HepG2 (cell line): ENCODE measurements at regions not wholly inside any gene's neighbourhood (a gene's known extent, or its start where the extent isn't known, plus 50 kb on each side); places are given as distances from the start of the nearest gene placed in this dataset.

Experiments used
- ATAC-seq: fragments of 200-7000 bp; cut with Tn5 transposase; 3 replicates; pipeline ENCODE4 v1.9.1; 2020; ENCODE audit warnings: mild to moderate bottlenecking, moderate library complexity
- BruUV-seq: library from RNA; stranded (reverse); fragments of 400-500 nt; replicated peaks from 2 replicates; lab custom pipeline; 2021; lab: Mats Ljungman, UMichigan
- CTCF ChIA-PET: fragments of 300-600 bp; formaldehyde crosslinking; extraction: SDS; loops from one replicate; lab custom pipeline; 2021; ENCODE audit warnings: low total read pairs, inconsistent platforms, low intra/inter-chr PET ratio; lab: Yijun Ruan, JAX
- POLR2A ChIA-PET: fragments of 350-600 bp; sonication (Branson Sonifier 250); formaldehyde crosslinking; loops from one replicate; lab custom pipeline; 2020; ENCODE audit warnings: antibody characterized with exemption, inconsistent platforms; lab: Yijun Ruan, JAX
- DNase-seq: peaks from one replicate; pipeline ENCODE4 v3.0.0-alpha.2; 2015; ENCODE audit warnings: low spot score
- FAIRE-seq: peaks from 3 replicates; lab custom pipeline; 2011; peaks lifted over from hg19 to GRCh38; lab: Jason Lieb, UNC
- H2AFZ ChIP-seq: one replicate; pipeline ENCODE4 v1.6.1; 2011; ENCODE audit warnings: low read length, inconsistent platforms
- H3K27ac ChIP-seq: fragments of 300-600 bp; 3 replicates; pipeline ENCODE4 v1.8.0; 2011; ENCODE audit warnings: mixed run types, mild to moderate bottlenecking, mixed read lengths, low read length, inconsistent platforms; ENCODE audit not compliant: insufficient read depth; ENCODE audit errors: extremely low read length
- H3K27me3 ChIP-seq, 2 experiments: fragments of 200-600 bp in 1 of 2; 2 replicates in 1 of 2; 3 replicates in 1 of 2; pipeline versions ENCODE4 v1.6.0 to v1.8.0; 2011; ENCODE audit warnings: low read length in 2 of 2, mild to moderate bottlenecking in 2 of 2, moderate library complexity in 2 of 2, inconsistent platforms in 1 of 2; ENCODE audit not compliant: insufficient read depth in 2 of 2, control insufficient read depth in 1 of 2
- H3K36me3 ChIP-seq, 2 experiments: fragments of 200-600 bp in 1 of 2; replicated peaks in 1 of 2; 2 replicates in 1 of 2; 3 replicates in 1 of 2; pipeline versions ENCODE4 v1.5.1 to v1.8.0; 2011; ENCODE audit warnings: low read length in 2 of 2, inconsistent platforms in 1 of 2; ENCODE audit not compliant: insufficient read depth in 2 of 2, control insufficient read depth in 1 of 2
- H3K4me1 ChIP-seq: 2 replicates; pipeline ENCODE4 v1.5.1; 2012; ENCODE audit warnings: low read length, inconsistent platforms; ENCODE audit not compliant: insufficient read depth
- H3K4me2 ChIP-seq: 2 replicates; pipeline ENCODE4 v1.6.0; 2011; ENCODE audit warnings: low read depth, low read length, inconsistent platforms
- H3K4me3 ChIP-seq, 3 experiments: fragments of 200-600 bp in 1 of 3; sonication (generic), shearing (Covaris generic) in 1 of 3; replicated peaks in 1 of 3; 2 replicates each; pipeline ENCODE4 v1.5.1; 2011 to 2016; ENCODE audit warnings: low read length in 3 of 3, inconsistent platforms in 2 of 3, low read depth in 2 of 3, mild to moderate bottlenecking in 2 of 3, control low read depth in 1 of 3, mixed read lengths in 1 of 3; ENCODE audit not compliant: insufficient read depth in 1 of 3
- H3K79me2 ChIP-seq: one replicate; pipeline ENCODE4 v1.6.1; 2011; ENCODE audit warnings: low read length, inconsistent platforms; ENCODE audit not compliant: insufficient read depth
- H3K9ac ChIP-seq: 2 replicates; pipeline ENCODE4 v1.6.0; 2011; ENCODE audit warnings: mild to moderate bottlenecking, low read depth, low read length, inconsistent platforms; ENCODE audit not compliant: insufficient read depth
- H3K9me3 ChIP-seq: 2 replicates; pipeline ENCODE4 v1.5.1; 2012; ENCODE audit warnings: mild to moderate bottlenecking, low read length
- H4K20me1 ChIP-seq: 2 replicates; pipeline ENCODE4 v1.6.0; 2011; ENCODE audit warnings: inconsistent platforms, mild to moderate bottlenecking, low read length, moderate library complexity; ENCODE audit not compliant: insufficient read depth
- AKNA ChIP-seq: sonication (generic); formaldehyde crosslinking; IDR thresholded peaks from 2 replicates; pipeline ENCODE4 v1.4.0; 2020; ENCODE audit warnings: missing genetic modification reagents, borderline replicate concordance
- CCAR2 ChIP-seq: fragments of 200-400 bp; formaldehyde crosslinking; optimal IDR thresholded peaks from 2 replicates; pipeline ENCODE3; 2018; ENCODE audit warnings: low read depth, mild to moderate bottlenecking, low read length, moderate library complexity
- CREM ChIP-seq, 2 experiments: sonication (generic) in 1 of 2; formaldehyde crosslinking in 1 of 2; IDR thresholded peaks; 2 replicates each; pipeline versions ENCODE4 v1.4.0 to v1.6.1; 2016 to 2020; ENCODE audit warnings: antibody characterized with exemption in 1 of 2, mild to moderate bottlenecking in 1 of 2, missing genetic modification reagents in 1 of 2
- HNRNPL ChIP-seq: fragments of 200-400 bp; formaldehyde crosslinking; IDR thresholded peaks from 2 replicates; pipeline ENCODE4 v1.6.1; 2017; ENCODE audit warnings: mild to moderate bottlenecking, low read depth, low read length
- HNRNPLL ChIP-seq: fragments of 200-400 bp; formaldehyde crosslinking; IDR thresholded peaks from 2 replicates; pipeline ENCODE4 v1.6.1; 2017; ENCODE audit warnings: mild to moderate bottlenecking, low read depth, low read length; ENCODE audit not compliant: poor library complexity, severe bottlenecking
- JDP2 ChIP-seq: sonication (generic); formaldehyde crosslinking; IDR thresholded peaks from 2 replicates; pipeline ENCODE4 v1.8.1; 2022; ENCODE audit warnings: missing genetic modification reagents, borderline replicate concordance
- JUND ChIP-seq: sonication (generic); formaldehyde crosslinking; IDR thresholded peaks from 2 replicates; pipeline ENCODE4 v1.8.0; 2022; ENCODE audit warnings: mild to moderate bottlenecking, missing genetic modification reagents
- REPIN1 ChIP-seq: sonication (generic); formaldehyde crosslinking; IDR thresholded peaks from 2 replicates; pipeline ENCODE4 v1.8.0; 2022; ENCODE audit warnings: missing genetic modification reagents, low read depth, mild to moderate bottlenecking, borderline replicate concordance
- THAP11 ChIP-seq: IDR thresholded peaks from 2 replicates; pipeline ENCODE4 v1.6.1; 2016; ENCODE audit warnings: missing biosample characterization, missing genetic modification reagents
- YEATS4 ChIP-seq: sonication (generic); formaldehyde crosslinking; IDR thresholded peaks from 2 replicates; pipeline ENCODE4 v1.4.0; 2020; ENCODE audit warnings: missing genetic modification reagents, borderline replicate concordance
- ZFX ChIP-seq: sonication (generic); formaldehyde crosslinking; IDR thresholded peaks from 2 replicates; pipeline ENCODE4 v1.4.0; 2020; ENCODE audit warnings: mild to moderate bottlenecking, low read depth, missing genetic modification reagents, moderate library complexity
- ZNF564 ChIP-seq: sonication (generic); formaldehyde crosslinking; IDR thresholded peaks from 2 replicates; pipeline ENCODE4 v1.8.1; 2023; ENCODE audit warnings: mild to moderate bottlenecking, missing genetic modification reagents
- ZNF589 ChIP-seq: sonication (generic); formaldehyde crosslinking; conservative IDR thresholded peaks from 2 replicates; pipeline ENCODE4 v1.8.0; 2022; ENCODE audit warnings: mild to moderate bottlenecking, moderate library complexity, missing genetic modification reagents
- ZNF83 ChIP-seq: sonication (generic); formaldehyde crosslinking; IDR thresholded peaks from 2 replicates; pipeline ENCODE4 v1.4.0; 2020; ENCODE audit warnings: missing genetic modification reagents, mild to moderate bottlenecking, borderline replicate concordance
- WGBS: methylation state at CpG from one replicate; pipeline ENCODE4 v1.1.6; 2017; ENCODE audit warnings: low lambda C conversion rate; 5-methylcytosine and 5-hydroxymethylcytosine counted together
- in situ Hi-C: cut with HindIII; loops from 2 replicates; pipeline ENCODE4 v1.10.0; 2017; ENCODE audit warnings: low pct_unique_long_range_greater_than_20kb; ENCODE audit not compliant: extremely low pct_ligation_motif_present
- intact Hi-C: fragments of 100-400 bp; cut with micrococcal nuclease; formaldehyde crosslinking; loops from one replicate; pipeline ENCODE4 v1.10.0; 2022; ENCODE audit not compliant: unreplicated experiment
- TF ChIP-seq, protein P1 (sequence below): sonication (generic); formaldehyde crosslinking; IDR thresholded peaks from 2 replicates; pipeline ENCODE4 v1.4.0; 2020; ENCODE audit warnings: mild to moderate bottlenecking, missing genetic modification reagents

DNA sequence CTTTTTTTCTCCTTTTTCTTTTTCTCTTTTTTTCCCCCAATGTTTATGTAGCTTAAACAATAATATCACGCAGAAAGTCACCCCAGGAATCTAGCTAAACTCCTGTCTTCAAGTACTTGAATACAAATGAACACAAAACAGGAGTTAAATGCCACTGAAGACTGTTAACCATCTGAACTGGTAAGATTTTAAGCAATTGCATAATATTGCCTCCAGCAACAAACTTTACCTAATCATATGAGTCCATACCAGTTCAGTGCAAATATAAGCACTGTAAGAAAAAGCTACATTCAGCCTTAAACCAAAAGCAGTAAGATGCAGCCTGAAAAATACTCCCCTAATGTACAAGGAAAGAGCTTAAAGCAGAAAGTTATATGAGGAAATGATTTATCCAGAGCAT is 173.9 kb upstream of the TFAP2D start:
- no peak overlapping the region for H3K9ac ChIP-seq
- no peaks in the 10 kb centered on the region for H4K20me1 ChIP-seq
- H3K4me1 ChIP-seq: no peaks in the 10 kb centered on the region
- intact Hi-C loops (no loop called here), in situ Hi-C loops (no loop called here)
- 0% methylated on average over 1 of the region's 1 CpG for WGBS
- no peak overlapping the region for H3K4me3 ChIP-seq
- TF ChIP-seq AKNA: no peak
- no peak overlapping the region for H3K4me2 ChIP-seq
- POLR2A ChIA-PET: no interaction called here
- no peak overlapping the region for H2AFZ ChIP-seq
- FAIRE-seq (no peak), DNase-seq (no peak), ATAC-seq (no peak)
- no peaks in the 10 kb centered on the region for H3K36me3 ChIP-seq
- no peaks in the 10 kb centered on the region for H3K27me3 ChIP-seq
- CTCF ChIA-PET: no interaction called here
- no peaks in the 10 kb centered on the region for H3K79me2 ChIP-seq
- BruUV-seq: no TSS peak
- no peaks in the 10 kb centered on the region for H3K9me3 ChIP-seq
- no peak overlapping the region for H3K27ac ChIP-seq

GRCh38 chr6:50541941-50542340 is 171.4 kb upstream of the TFAP2D start:
- no peak overlapping the region for H3K4me2 ChIP-seq
- ATAC-seq: no peak
- ChIA-PET POLR2A (no interaction called here), CTCF (no interaction called here)
- in situ Hi-C loops (no loop called here), intact Hi-C loops (no loop called here)
- H3K27ac ChIP-seq: no peak overlapping the region
- no peak for FAIRE-seq
- no peaks in the 10 kb centered on the region for H3K36me3 ChIP-seq
- no peak overlapping the region for H3K4me3 ChIP-seq
- no peaks in the 10 kb centered on the region for H3K79me2 ChIP-seq
- no TSS peak for BruUV-seq
- 0% methylated on average over 2 of the region's 2 CpGs for WGBS
- H3K27me3 ChIP-seq: no peaks in the 10 kb centered on the region
- no peaks in the 10 kb centered on the region for H3K4me1 ChIP-seq
- H3K9ac ChIP-seq: no peak overlapping the region
- no peaks in the 10 kb centered on the region for H3K9me3 ChIP-seq
- H2AFZ ChIP-seq: no peak overlapping the region
- DNase-seq: no peak
- no peaks in the 10 kb centered on the region for H4K20me1 ChIP-seq
- TF ChIP-seq THAP11 (CRISPR knock-in tag) (no peak), ZNF589 (no peak), JDP2 (CRISPR knock-in tag) (no peak), REPIN1 (CRISPR knock-in tag) (no peak), ZNF83 (CRISPR knock-in tag) (no peak), CREM (IDR thresholded peaks at IDR 0.05) (no peak), CREM (CRISPR knock-in tag; IDR thresholded peaks at IDR 0.05) (no peak), ZNF564 (CRISPR knock-in tag) (no peak), YEATS4 (CRISPR knock-in tag) (no peak), ZFX (CRISPR knock-in tag) (no peak), JUND (CRISPR knock-in tag) (no peak), HNRNPL (no peak), CCAR2 (no peak), HNRNPLL (no peak)
- TF ChIP-seq, protein P1, sequence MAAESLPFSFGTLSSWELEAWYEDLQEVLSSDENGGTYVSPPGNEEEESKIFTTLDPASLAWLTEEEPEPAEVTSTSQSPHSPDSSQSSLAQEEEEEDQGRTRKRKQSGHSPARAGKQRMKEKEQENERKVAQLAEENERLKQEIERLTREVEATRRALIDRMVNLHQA: no peak
